Keratinocyte (primary cell): ENCODE measurements at regions not wholly inside any gene's neighbourhood (a gene's known extent, or its start where the extent isn't known, plus 50 kb on each side); places are given as distances from the start of the nearest gene placed in this dataset.

ENCODE experiments used
- CTCF ChIP-seq, 3 experiments: IDR thresholded peaks in 1 of 3; conservative IDR thresholded peaks in 1 of 3; optimal IDR thresholded peaks in 1 of 3; 2 replicates in 2 of 3; 3 replicates in 1 of 3; pipeline versions ENCODE3 to v1.5.1; 2011; ENCODE audit warnings: low read length in 3 of 3, mild to moderate bottlenecking in 3 of 3, moderate library complexity in 2 of 3, control low read depth in 1 of 3, inconsistent platforms in 1 of 3; ENCODE audit not compliant: insufficient read depth in 2 of 3; ENCODE audit errors: extremely low read depth in 1 of 3
- EZH2 ChIP-seq: IDR thresholded peaks from one replicate; pipeline ENCODE4 v1.6.1; 2012; ENCODE audit warnings: inconsistent platforms, mild to moderate bottlenecking, low read length, moderate library complexity

- TF ChIP-seq CTCF (optimal IDR thresholded peaks at IDR 0.05 in 1 of 3, IDR thresholded peaks at IDR 0.05 in 1 of 3, conservative IDR thresholded peaks at IDR 0.05 in 1 of 3; ENCODE audit: extremely low read depth in 1 of 3, insufficient read depth in 2 of 3, low read length in 3 of 3), result peak in 2 of 3 experiments; percentile 53 to 64
- TF ChIP-seq EZH2, result no peak
Measured at GRCh38 chr17:14737984-14738651, 437.2 kb downstream of the HS3ST3B1 start.
